HFFc6 (cell line): ENCODE measurements at regions not wholly inside any gene's neighbourhood (a gene's known extent, or its start where the extent isn't known, plus 50 kb on each side); places are given as distances from the start of the nearest gene placed in this dataset.

Experiments
- DNase-seq: peaks from one replicate; pipeline ENCODE4 v3.0.0-alpha.2; 2018
- H3K27ac Mint-ChIP-seq: 2 replicates; pipeline ENCODE4 v1.8.0; 2020; ENCODE audit warnings: mild to moderate bottlenecking, mixed read lengths
- H3K27me3 Mint-ChIP-seq: 2 replicates; pipeline ENCODE4 v1.8.0; 2021; ENCODE audit warnings: mild to moderate bottlenecking, moderate library complexity, mixed read lengths; ENCODE audit not compliant: insufficient read depth
- H3K36me3 Mint-ChIP-seq: 2 replicates; pipeline ENCODE4 v1.8.0; 2021; ENCODE audit warnings: low read depth, mixed read lengths
- H3K4me1 Mint-ChIP-seq: 2 replicates; pipeline ENCODE4 v1.8.0; 2020; ENCODE audit warnings: low read depth, mixed read lengths
- H3K4me3 Mint-ChIP-seq: 2 replicates; pipeline ENCODE4 v1.8.0; 2020; ENCODE audit warnings: mild to moderate bottlenecking, moderate library complexity, mixed read lengths
- H3K9me3 Mint-ChIP-seq: 2 replicates; pipeline ENCODE4 v1.8.0; 2020; ENCODE audit warnings: mild to moderate bottlenecking, mixed read lengths
- CTCF ChIP-seq: fragments of 200-600 bp; sonication (generic); IDR thresholded peaks from 2 replicates; pipeline ENCODE4 v1.5.0; 2021; ENCODE audit warnings: antibody characterized with exemption, mild to moderate bottlenecking

- peaks cover 1% of the 10 kb centered on the region; the same call in 1 of the 2 replicates for H3K27me3 Mint-ChIP-seq
- H3K9me3 Mint-ChIP-seq = peaks cover 54% of the 10 kb centered on the region
- no peak for DNase-seq
- TF ChIP-seq CTCF = no peak
- H3K4me1 Mint-ChIP-seq = no peaks in the 10 kb centered on the region
- H3K27ac Mint-ChIP-seq = no peak overlapping the region
- H3K4me3 Mint-ChIP-seq = no peak overlapping the region
- peaks cover 5% of the 10 kb centered on the region for H3K36me3 Mint-ChIP-seq
These were observed 126.9 kb downstream of the TMEM200C start for GRCh38 chr18:5768454-5768853.

GRCh38 chr18:5759194-5759593 is 136.1 kb downstream of the TMEM200C start:
- H3K36me3 Mint-ChIP-seq = no peaks in the 10 kb centered on the region
- no peaks in the 10 kb centered on the region; the same call in 1 of the 2 replicates for H3K27me3 Mint-ChIP-seq
- no peak for TF ChIP-seq CTCF
- no peaks in the 10 kb centered on the region for H3K4me1 Mint-ChIP-seq
- DNase-seq = no peak
- peaks cover 72% of the 10 kb centered on the region for H3K9me3 Mint-ChIP-seq
- no peak overlapping the region for H3K27ac Mint-ChIP-seq
- no peak overlapping the region for H3K4me3 Mint-ChIP-seq

- no peak for TF ChIP-seq CTCF
- no peaks in the 10 kb centered on the region; the same call in 1 of the 2 replicates for H3K27me3 Mint-ChIP-seq
- no peaks in the 10 kb centered on the region for H3K36me3 Mint-ChIP-seq
- peaks cover 80% of the 10 kb centered on the region for H3K9me3 Mint-ChIP-seq
- DNase-seq = no peak
- no peak overlapping the region for H3K27ac Mint-ChIP-seq
- no peak overlapping the region for H3K4me3 Mint-ChIP-seq
- no peaks in the 10 kb centered on the region for H3K4me1 Mint-ChIP-seq
These were observed 138.5 kb downstream of the TMEM200C start for GRCh38 chr18:5756823-5757222.

GRCh38 chr18:5747678-5748077 is 147.6 kb downstream of the TMEM200C start:
- no peak for TF ChIP-seq CTCF
- Mint-ChIP-seq H3K4me1 (no peaks in the 10 kb centered on the region), H3K4me3 (no peak overlapping the region), H3K27ac (no peak overlapping the region), H3K36me3 (peaks cover 6% of the 10 kb centered on the region; the same call in 1 of the 2 replicates), H3K27me3 (no peaks in the 10 kb centered on the region), H3K9me3 (peaks cover 55% of the 10 kb centered on the region)
- no peak for DNase-seq

GRCh38 chr18:5746844-5747243 is 148.5 kb downstream of the TMEM200C start:
- Mint-ChIP-seq H3K4me1 (no peaks in the 10 kb centered on the region), H3K9me3 (peaks cover 57% of the 10 kb centered on the region), H3K27ac (no peak overlapping the region), H3K36me3 (peaks cover 6% of the 10 kb centered on the region; the same call in 1 of the 2 replicates), H3K27me3 (no peaks in the 10 kb centered on the region), H3K4me3 (no peak overlapping the region)
- no peak for DNase-seq
- TF ChIP-seq CTCF = no peak

GRCh38 chr18:5744659-5745058 is 150.7 kb downstream of the TMEM200C start:
- Mint-ChIP-seq H3K36me3 (peaks cover 6% of the 10 kb centered on the region; the same call in 1 of the 2 replicates), H3K4me1 (no peaks in the 10 kb centered on the region), H3K9me3 (peaks cover 50% of the 10 kb centered on the region), H3K27ac (no peak overlapping the region), H3K27me3 (no peaks in the 10 kb centered on the region), H3K4me3 (no peak overlapping the region)
- TF ChIP-seq CTCF = no peak
- DNase-seq = no peak
